Mesodermal cell (in vitro differentiated cells): ENCODE measurements at regions not wholly inside any gene's neighbourhood (a gene's known extent, or its start where the extent isn't known, plus 50 kb on each side); places are given as distances from the start of the nearest gene placed in this dataset.

Source experiments
- H3K27ac ChIP-seq: 2 replicates; pipeline ENCODE4 v1.7.0; 2013; ENCODE audit warnings: mild to moderate bottlenecking, low read depth, low read length, moderate library complexity; ENCODE audit not compliant: severe bottlenecking
- H3K36me3 ChIP-seq: 2 replicates; pipeline ENCODE4 v1.7.1; 2013; ENCODE audit warnings: mild to moderate bottlenecking, low read length, moderate library complexity; ENCODE audit not compliant: control insufficient read depth, insufficient read depth
- H3K4me1 ChIP-seq: one replicate; pipeline ENCODE4 v1.7.1; 2013; ENCODE audit warnings: mild to moderate bottlenecking, low read length; ENCODE audit not compliant: insufficient read depth, control insufficient read depth, poor library complexity, severe bottlenecking
- H3K4me3 ChIP-seq: 2 replicates; pipeline ENCODE4 v1.7.0; 2013; ENCODE audit warnings: low read length, control low read depth, mild to moderate bottlenecking; ENCODE audit not compliant: insufficient read depth, poor library complexity, severe bottlenecking; ENCODE audit errors: extremely low read depth
- H3K9me3 ChIP-seq: 2 replicates; pipeline ENCODE4 v1.7.1; 2013; ENCODE audit warnings: mild to moderate bottlenecking, low read length, moderate library complexity; ENCODE audit not compliant: control insufficient read depth
- WGBS, 2 experiments: methylation state at CpG; one replicate each; pipeline ENCODE4 v1.1.5; 2013; ENCODE audit warnings: missing lambda C conversion rate in 2 of 2; ENCODE audit not compliant: insufficient coverage in 2 of 2; 5-methylcytosine and 5-hydroxymethylcytosine counted together

GRCh38 chr12:59036347-59036746, 116.0 kb upstream of the LRIG3 start:
- peaks cover 13% of the 10 kb centered on the region for H3K4me1 ChIP-seq
- H3K36me3 ChIP-seq, result no peaks in the 10 kb centered on the region
- no peak overlapping the region for H3K27ac ChIP-seq
- WGBS, 2 experiments, result 100% methylated on average over 1 of the region's 2 CpGs; no CpG with 5 or more reads in 1 of the 2 experiments
- H3K9me3 ChIP-seq, result no peaks in the 10 kb centered on the region
- no peak overlapping the region for H3K4me3 ChIP-seq

GRCh38 chr12:59031313-59031712, 111.0 kb upstream of the LRIG3 start:
- H3K4me3 ChIP-seq, result no peak overlapping the region
- H3K9me3 ChIP-seq, result no peaks in the 10 kb centered on the region
- no peak overlapping the region for H3K27ac ChIP-seq
- H3K4me1 ChIP-seq, result no peaks in the 10 kb centered on the region
- no peaks in the 10 kb centered on the region for H3K36me3 ChIP-seq

- no peaks in the 10 kb centered on the region for H3K36me3 ChIP-seq
- no peak overlapping the region for H3K4me3 ChIP-seq
- no peaks in the 10 kb centered on the region for H3K9me3 ChIP-seq
- no peaks in the 10 kb centered on the region for H3K4me1 ChIP-seq
- WGBS, 2 experiments, result 81 to 88% methylated on average over 4 of the region's 4 CpGs
- H3K27ac ChIP-seq, result no peak overlapping the region
Observed at GRCh38 chr12:59030415-59030814, 110.1 kb upstream of the LRIG3 start.

- Histone ChIP-seq H3K36me3 (no peaks in the 10 kb centered on the region), H3K4me3 (no peak overlapping the region), H3K27ac (no peak overlapping the region), H3K9me3 (no peaks in the 10 kb centered on the region), H3K4me1 (no peaks in the 10 kb centered on the region)
- WGBS, 2 experiments, result no CpG with 5 or more reads among the region's 3 CpGs
Observed at GRCh38 chr12:59027199-59027598, 106.9 kb upstream of the LRIG3 start.

- Histone ChIP-seq H3K36me3 (no peaks in the 10 kb centered on the region), H3K4me3 (no peak overlapping the region), H3K4me1 (no peaks in the 10 kb centered on the region), H3K9me3 (no peaks in the 10 kb centered on the region), H3K27ac (no peak overlapping the region)
- 94 to 100% methylated on average over 2 of the region's 4 CpGs for WGBS, 2 experiments
Observed at GRCh38 chr12:59023861-59024424, 103.6 kb upstream of the LRIG3 start.

GRCh38 chr12:59020073-59020946, 100.0 kb upstream of the LRIG3 start:
- H3K36me3 ChIP-seq, result no peaks in the 10 kb centered on the region
- H3K4me3 ChIP-seq, result no peak overlapping the region
- no peaks in the 10 kb centered on the region for H3K9me3 ChIP-seq
- no peak overlapping the region for H3K27ac ChIP-seq
- H3K4me1 ChIP-seq, result no peaks in the 10 kb centered on the region
- WGBS, 2 experiments, result 96 to 97% methylated on average over 12 of the region's 14 CpGs

- H3K4me3 ChIP-seq, result no peak overlapping the region
- H3K4me1 ChIP-seq, result no peaks in the 10 kb centered on the region
- H3K36me3 ChIP-seq, result no peaks in the 10 kb centered on the region
- H3K27ac ChIP-seq, result no peak overlapping the region
- H3K9me3 ChIP-seq, result no peaks in the 10 kb centered on the region
- no CpG with 5 or more reads among the region's 1 CpG for WGBS, 2 experiments
Observed at GRCh38 chr12:59014885-59015284, 94.6 kb upstream of the LRIG3 start.

- no peaks in the 10 kb centered on the region for H3K9me3 ChIP-seq
- no CpG with 5 or more reads among the region's 3 CpGs for WGBS, 2 experiments
- H3K4me3 ChIP-seq, result no peak overlapping the region
- no peaks in the 10 kb centered on the region for H3K36me3 ChIP-seq
- no peak overlapping the region for H3K27ac ChIP-seq
- no peaks in the 10 kb centered on the region for H3K4me1 ChIP-seq
Observed at GRCh38 chr12:59010941-59011340, 90.6 kb upstream of the LRIG3 start.

GRCh38 chr12:59010118-59010517, 89.8 kb upstream of the LRIG3 start:
- 90 to 93% methylated on average over 5 of the region's 5 CpGs for WGBS, 2 experiments
- Histone ChIP-seq H3K9me3 (no peaks in the 10 kb centered on the region), H3K4me3 (no peak overlapping the region), H3K27ac (no peak overlapping the region), H3K4me1 (no peaks in the 10 kb centered on the region), H3K36me3 (no peaks in the 10 kb centered on the region)

- Histone ChIP-seq H3K4me3 (no peak overlapping the region), H3K9me3 (no peaks in the 10 kb centered on the region), H3K36me3 (no peaks in the 10 kb centered on the region), H3K27ac (no peak overlapping the region), H3K4me1 (no peaks in the 10 kb centered on the region)
- 100% methylated on average over 1 of the region's 3 CpGs for WGBS, 2 experiments
Observed at GRCh38 chr12:59007620-59008019, 87.3 kb upstream of the LRIG3 start.
